ENCODE measurements at regions not wholly inside any gene's neighbourhood (a gene's known extent, or its start where the extent isn't known, plus 50 kb on each side); places are given as distances from the start of the nearest gene placed in this dataset.

DNA sequence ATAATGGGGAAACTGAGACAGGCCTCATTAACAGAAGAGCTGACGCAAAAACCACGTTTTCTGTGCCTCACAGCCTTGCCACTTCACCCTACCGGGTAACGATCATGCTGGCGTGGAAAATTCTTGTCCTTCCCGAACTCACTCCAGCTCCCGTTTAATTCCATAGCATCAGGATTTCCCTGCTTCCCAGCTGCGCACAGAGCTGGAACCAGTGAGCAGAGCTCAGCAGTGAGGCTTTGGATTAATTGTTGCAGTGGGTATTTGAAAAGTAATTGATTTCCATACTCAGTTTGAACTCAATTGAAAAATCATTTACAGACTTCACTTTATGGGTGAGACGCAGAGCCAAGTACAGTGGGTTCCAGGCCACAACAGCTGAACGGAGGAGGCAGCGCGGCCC is 199.0 kb upstream of the ADAMTS16 start:
- WGBS (ENCODE audit: insufficient coverage, insufficient read length) = no CpG with 5 or more reads among the region's 12 CpGs
- H3K36me3 ChIP-seq (ENCODE audit: control insufficient read depth, insufficient read depth, low read length) = no peaks in the 10 kb centered on the region
- H3K27me3 ChIP-seq (ENCODE audit: control insufficient read depth, insufficient read depth, low read length) = no peaks in the 10 kb centered on the region
- H3K27ac ChIP-seq (ENCODE audit: low read length) = no peak overlapping the region
- H3K4me3 ChIP-seq (ENCODE audit: low read length) = no peak overlapping the region
- H3K4me1 ChIP-seq (ENCODE audit: control insufficient read depth, insufficient read depth, low read length) = peaks cover 4% of the 10 kb centered on the region
- DNase-seq (ENCODE audit: low read depth, low spot score) = no peak
- no peaks in the 10 kb centered on the region for H3K9me3 ChIP-seq (ENCODE audit: control insufficient read depth, insufficient read depth, low read length)

DNA sequence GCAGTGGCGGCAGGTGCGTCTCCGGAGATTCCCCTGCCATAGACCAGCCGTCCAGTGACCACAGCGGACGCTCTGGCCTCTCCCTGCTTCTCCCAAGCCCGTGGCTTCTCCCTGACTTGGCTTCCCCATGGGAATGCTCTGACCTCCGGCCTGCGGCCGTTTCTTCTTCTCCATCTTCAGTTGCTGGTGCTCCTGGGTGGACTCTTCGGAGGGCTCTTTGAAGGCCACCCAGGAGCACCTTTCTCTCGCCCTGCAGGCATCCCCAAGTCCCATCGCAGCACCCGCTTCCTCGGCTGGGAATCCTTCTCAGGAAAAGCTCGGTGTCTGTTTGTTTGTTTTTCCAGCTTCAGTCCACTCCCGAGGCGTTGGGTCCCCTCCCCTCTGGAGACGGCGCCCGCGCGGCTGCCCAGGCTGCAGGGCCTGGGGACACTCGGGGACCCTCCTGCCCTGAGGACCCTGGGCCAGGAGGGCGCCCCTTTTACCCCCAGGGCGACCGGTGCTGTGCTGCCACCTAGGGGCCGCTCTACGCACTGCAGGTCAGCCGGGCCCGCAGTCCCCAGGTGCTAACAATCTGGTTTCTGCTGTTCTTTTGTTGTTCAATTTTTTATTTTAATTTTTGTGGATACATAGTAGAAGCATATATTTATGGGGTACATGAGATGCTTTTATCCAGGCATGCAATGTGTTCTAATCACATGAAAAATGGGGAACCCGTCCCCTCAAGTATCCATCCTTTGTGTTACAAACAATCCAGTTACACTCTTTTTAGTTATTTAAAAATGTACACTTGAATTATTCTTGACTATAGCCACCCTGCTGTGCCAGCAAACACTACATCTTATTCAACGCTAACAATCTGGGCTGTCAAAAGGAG is 197.9 kb upstream of the ADAMTS16 start:
- Histone ChIP-seq H3K9me3 (ENCODE audit: control insufficient read depth, insufficient read depth, low read length) (no peaks in the 10 kb centered on the region), H3K4me3 (ENCODE audit: low read length) (no peak overlapping the region), H3K27me3 (ENCODE audit: control insufficient read depth, insufficient read depth, low read length) (no peaks in the 10 kb centered on the region), H3K27ac (ENCODE audit: low read length) (no peak overlapping the region), H3K4me1 (ENCODE audit: control insufficient read depth, insufficient read depth, low read length) (peaks cover 4% of the 10 kb centered on the region), H3K36me3 (ENCODE audit: control insufficient read depth, insufficient read depth, low read length) (no peaks in the 10 kb centered on the region)
- WGBS (ENCODE audit: insufficient coverage, insufficient read length) = no CpG with 5 or more reads among the region's 33 CpGs
- no peak for DNase-seq (ENCODE audit: low read depth, low spot score)

- H3K27ac ChIP-seq (ENCODE audit: low read length) = no peak overlapping the region
- DNase-seq (ENCODE audit: low read depth, low spot score) = no peak
- no peaks in the 10 kb centered on the region for H3K27me3 ChIP-seq (ENCODE audit: control insufficient read depth, insufficient read depth, low read length)
- H3K4me1 ChIP-seq (ENCODE audit: control insufficient read depth, insufficient read depth, low read length) = peaks cover 4% of the 10 kb centered on the region
- H3K9me3 ChIP-seq (ENCODE audit: control insufficient read depth, insufficient read depth, low read length) = no peaks in the 10 kb centered on the region
- WGBS (ENCODE audit: insufficient coverage, insufficient read length) = no CpG with 5 or more reads among the region's 9 CpGs
- no peak overlapping the region for H3K4me3 ChIP-seq (ENCODE audit: low read length)
- no peaks in the 10 kb centered on the region for H3K36me3 ChIP-seq (ENCODE audit: control insufficient read depth, insufficient read depth, low read length)
Observed at GRCh38 chr5:4942831-4943178, 197.3 kb upstream of the ADAMTS16 start.

- Histone ChIP-seq H3K27ac (ENCODE audit: low read length) (no peak overlapping the region), H3K4me3 (ENCODE audit: low read length) (no peak overlapping the region), H3K27me3 (ENCODE audit: control insufficient read depth, insufficient read depth, low read length) (no peaks in the 10 kb centered on the region), H3K4me1 (ENCODE audit: control insufficient read depth, insufficient read depth, low read length) (peaks cover 4% of the 10 kb centered on the region), H3K36me3 (ENCODE audit: control insufficient read depth, insufficient read depth, low read length) (no peaks in the 10 kb centered on the region), H3K9me3 (ENCODE audit: control insufficient read depth, insufficient read depth, low read length) (no peaks in the 10 kb centered on the region)
- DNase-seq (ENCODE audit: low read depth, low spot score) = no peak
- no CpG with 5 or more reads among the region's 7 CpGs for WGBS (ENCODE audit: insufficient coverage, insufficient read length)
Observed at GRCh38 chr5:4945296-4945695, 194.8 kb upstream of the ADAMTS16 start.

- Histone ChIP-seq H3K36me3 (ENCODE audit: control insufficient read depth, insufficient read depth, low read length) (no peaks in the 10 kb centered on the region), H3K9me3 (ENCODE audit: control insufficient read depth, insufficient read depth, low read length) (no peaks in the 10 kb centered on the region), H3K4me1 (ENCODE audit: control insufficient read depth, insufficient read depth, low read length) (peaks cover 4% of the 10 kb centered on the region), H3K27ac (ENCODE audit: low read length) (no peak overlapping the region), H3K4me3 (ENCODE audit: low read length) (no peak overlapping the region), H3K27me3 (ENCODE audit: control insufficient read depth, insufficient read depth, low read length) (no peaks in the 10 kb centered on the region)
- WGBS (ENCODE audit: insufficient coverage, insufficient read length) = no CpG with 5 or more reads among the region's 1 CpG
- DNase-seq (ENCODE audit: low read depth, low spot score) = no peak
Observed at GRCh38 chr5:4947106-4947505, 193.0 kb upstream of the ADAMTS16 start.

DNA sequence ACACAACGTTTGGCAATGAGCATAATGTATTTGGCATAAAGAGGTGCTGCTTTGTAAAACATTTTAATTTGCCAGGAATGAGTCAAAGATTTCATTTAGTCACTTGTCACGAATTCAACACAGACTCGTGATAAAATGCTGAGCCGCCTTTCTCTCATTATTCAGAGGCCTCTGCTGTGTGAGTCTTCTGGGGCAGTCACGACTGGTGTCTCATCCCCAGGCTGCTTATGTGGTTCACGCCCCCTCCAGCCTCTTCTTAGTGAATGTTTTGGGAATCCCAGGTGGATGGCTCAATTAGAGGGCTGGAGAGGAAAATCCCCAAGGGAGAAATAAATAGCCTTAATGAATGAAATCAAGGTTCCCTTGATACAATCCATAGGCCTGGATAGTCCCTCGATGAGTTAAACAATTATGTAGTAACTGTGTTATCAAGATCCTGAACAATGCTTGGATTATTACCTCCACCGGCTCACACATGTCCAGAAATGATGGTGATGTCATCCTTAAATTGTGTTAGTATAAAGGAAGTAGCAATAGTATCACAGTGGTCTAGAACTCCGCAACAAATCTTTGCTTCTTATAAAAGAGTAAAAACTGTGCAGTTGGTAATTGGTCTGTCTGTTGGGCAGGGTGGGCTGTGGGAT is 192.1 kb upstream of the ADAMTS16 start:
- WGBS (ENCODE audit: insufficient coverage, insufficient read length) = no CpG with 5 or more reads among the region's 9 CpGs
- Histone ChIP-seq H3K36me3 (ENCODE audit: control insufficient read depth, insufficient read depth, low read length) (no peaks in the 10 kb centered on the region), H3K27me3 (ENCODE audit: control insufficient read depth, insufficient read depth, low read length) (no peaks in the 10 kb centered on the region), H3K27ac (ENCODE audit: low read length) (no peak overlapping the region), H3K4me3 (ENCODE audit: low read length) (no peak overlapping the region), H3K4me1 (ENCODE audit: control insufficient read depth, insufficient read depth, low read length) (no peaks in the 10 kb centered on the region), H3K9me3 (ENCODE audit: control insufficient read depth, insufficient read depth, low read length) (no peaks in the 10 kb centered on the region)
- no peak for DNase-seq (ENCODE audit: low read depth, low spot score)

DNA sequence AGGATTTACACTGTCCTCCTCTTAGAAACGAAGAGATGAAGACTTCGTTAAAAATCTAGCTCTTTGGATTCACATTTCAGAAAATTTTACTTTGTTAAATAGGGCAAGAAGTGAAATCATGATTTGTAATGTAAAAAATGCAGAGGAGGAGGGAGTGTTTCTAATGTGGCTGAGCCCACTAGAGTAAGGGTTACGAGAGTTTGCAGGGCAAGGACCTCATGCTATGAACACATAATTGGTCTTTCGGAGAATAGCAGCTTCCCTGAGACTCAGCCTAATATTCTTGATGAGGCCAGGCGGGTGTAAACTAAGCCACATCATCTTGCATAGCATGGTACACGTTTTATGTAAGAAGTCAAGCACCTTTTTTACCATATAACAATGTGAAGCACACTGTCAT is 191.0 kb upstream of the ADAMTS16 start:
- Histone ChIP-seq H3K36me3 (ENCODE audit: control insufficient read depth, insufficient read depth, low read length) (no peaks in the 10 kb centered on the region), H3K4me1 (ENCODE audit: control insufficient read depth, insufficient read depth, low read length) (no peaks in the 10 kb centered on the region), H3K27me3 (ENCODE audit: control insufficient read depth, insufficient read depth, low read length) (no peaks in the 10 kb centered on the region), H3K9me3 (ENCODE audit: control insufficient read depth, insufficient read depth, low read length) (no peaks in the 10 kb centered on the region), H3K27ac (ENCODE audit: low read length) (no peak overlapping the region), H3K4me3 (ENCODE audit: low read length) (no peak overlapping the region)
- WGBS (ENCODE audit: insufficient coverage, insufficient read length) = no CpG with 5 or more reads among the region's 6 CpGs
- no peak for DNase-seq (ENCODE audit: low read depth, low spot score)

DNA sequence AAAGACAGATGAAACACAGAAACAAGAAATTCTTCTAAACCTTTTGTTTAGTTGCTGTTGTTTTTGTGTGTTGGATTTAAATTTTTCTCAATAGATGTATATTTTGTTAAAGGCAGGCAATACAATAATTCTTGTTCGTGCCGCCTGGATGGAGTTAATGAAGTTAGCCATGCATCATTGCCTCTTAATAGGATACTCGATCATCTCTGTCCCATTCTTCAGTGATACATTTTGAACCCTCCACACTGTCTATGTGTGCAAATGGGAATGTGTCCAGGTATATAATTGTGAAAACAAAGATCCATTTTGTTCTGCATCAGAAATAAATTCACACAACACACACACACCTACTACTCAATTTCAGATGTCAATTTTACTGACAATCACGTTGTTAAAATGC is 186.6 kb upstream of the ADAMTS16 start:
- Histone ChIP-seq H3K27ac (ENCODE audit: low read length) (no peak overlapping the region), H3K27me3 (ENCODE audit: control insufficient read depth, insufficient read depth, low read length) (no peaks in the 10 kb centered on the region), H3K4me3 (ENCODE audit: low read length) (no peak overlapping the region), H3K4me1 (ENCODE audit: control insufficient read depth, insufficient read depth, low read length) (no peaks in the 10 kb centered on the region), H3K9me3 (ENCODE audit: control insufficient read depth, insufficient read depth, low read length) (no peaks in the 10 kb centered on the region), H3K36me3 (ENCODE audit: control insufficient read depth, insufficient read depth, low read length) (no peaks in the 10 kb centered on the region)
- no peak for DNase-seq (ENCODE audit: low read depth, low spot score)
- no CpG with 5 or more reads among the region's 4 CpGs for WGBS (ENCODE audit: insufficient coverage, insufficient read length)

GRCh38 chr5:4954048-4954447 is 186.1 kb upstream of the ADAMTS16 start:
- Histone ChIP-seq H3K27ac (ENCODE audit: low read length) (no peak overlapping the region), H3K4me1 (ENCODE audit: control insufficient read depth, insufficient read depth, low read length) (no peaks in the 10 kb centered on the region), H3K36me3 (ENCODE audit: control insufficient read depth, insufficient read depth, low read length) (no peaks in the 10 kb centered on the region), H3K9me3 (ENCODE audit: control insufficient read depth, insufficient read depth, low read length) (no peaks in the 10 kb centered on the region), H3K4me3 (ENCODE audit: low read length) (no peak overlapping the region), H3K27me3 (ENCODE audit: control insufficient read depth, insufficient read depth, low read length) (no peaks in the 10 kb centered on the region)
- no CpG with 5 or more reads among the region's 4 CpGs for WGBS (ENCODE audit: insufficient coverage, insufficient read length)
- DNase-seq (ENCODE audit: low read depth, low spot score) = no peak

GRCh38 chr5:4963265-4963664 is 176.9 kb upstream of the ADAMTS16 start:
- Histone ChIP-seq H3K9me3 (ENCODE audit: control insufficient read depth, insufficient read depth, low read length) (no peaks in the 10 kb centered on the region), H3K27me3 (ENCODE audit: control insufficient read depth, insufficient read depth, low read length) (no peaks in the 10 kb centered on the region), H3K36me3 (ENCODE audit: control insufficient read depth, insufficient read depth, low read length) (no peaks in the 10 kb centered on the region), H3K4me3 (ENCODE audit: low read length) (no peak overlapping the region), H3K27ac (ENCODE audit: low read length) (no peak overlapping the region), H3K4me1 (ENCODE audit: control insufficient read depth, insufficient read depth, low read length) (no peaks in the 10 kb centered on the region)
- no CpG with 5 or more reads among the region's 1 CpG for WGBS (ENCODE audit: insufficient coverage, insufficient read length)
- DNase-seq (ENCODE audit: low read depth, low spot score) = no peak

- WGBS (ENCODE audit: insufficient coverage, insufficient read length) = no CpG with 5 or more reads among the region's 4 CpGs
- Histone ChIP-seq H3K4me3 (ENCODE audit: low read length) (no peak overlapping the region), H3K27ac (ENCODE audit: low read length) (no peak overlapping the region), H3K27me3 (ENCODE audit: control insufficient read depth, insufficient read depth, low read length) (no peaks in the 10 kb centered on the region), H3K4me1 (ENCODE audit: control insufficient read depth, insufficient read depth, low read length) (no peaks in the 10 kb centered on the region), H3K9me3 (ENCODE audit: control insufficient read depth, insufficient read depth, low read length) (no peaks in the 10 kb centered on the region), H3K36me3 (ENCODE audit: control insufficient read depth, insufficient read depth, low read length) (no peaks in the 10 kb centered on the region)
- DNase-seq (ENCODE audit: low read depth, low spot score) = no peak
Observed at GRCh38 chr5:4969351-4969750, 170.8 kb upstream of the ADAMTS16 start.

Data from iPS DF 6.9 (cell line).